ENCODE measurements at regions not wholly inside any gene's neighbourhood (a gene's known extent, or its start where the extent isn't known, plus 50 kb on each side); places are given as distances from the start of the nearest gene placed in this dataset.

GRCh38 chr2:46246790-46247189, 50.4 kb upstream of the EPAS1 start:
- TF ChIP-seq CTCF (IDR thresholded peaks at IDR 0.05; ENCODE audit: borderline replicate concordance, extremely low read depth, low read length, poor library complexity, severe bottlenecking) (no peak), EZH2 (IDR thresholded peaks at IDR 0.05; ENCODE audit: borderline replicate concordance, low read depth, low read length, severe bottlenecking) (no peak)

All from DND-41 (cell line).